ENCODE measurements at regions not wholly inside any gene's neighbourhood (a gene's known extent, or its start where the extent isn't known, plus 50 kb on each side); places are given as distances from the start of the nearest gene placed in this dataset.

DNA sequence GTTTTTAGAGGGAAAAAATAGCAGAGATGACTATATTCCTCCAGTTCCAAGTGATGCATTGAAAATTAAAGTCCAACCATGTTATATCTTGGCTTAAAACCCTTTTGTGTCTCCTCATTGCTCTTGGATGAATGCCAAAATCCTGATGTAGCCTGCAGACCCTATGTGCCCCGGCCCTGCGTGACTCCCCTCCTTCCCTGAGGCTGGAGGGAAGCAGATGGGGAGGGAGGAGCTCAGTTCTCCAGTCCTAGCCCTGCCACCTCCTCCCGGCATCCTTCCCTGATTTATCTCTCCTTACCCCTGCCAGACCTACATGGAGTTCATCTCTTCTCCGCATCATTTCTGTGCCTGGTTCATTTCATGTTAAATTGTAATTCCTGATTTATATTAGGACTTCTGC is 397.4 kb downstream of the PTPRU start:
- no peak for ATAC-seq
- no peak for TF ChIP-seq ARNTL (CRISPR knock-in tag; IDR thresholded peaks at IDR 0.05; ENCODE audit: borderline replicate concordance, low read depth)
- peak; percentile 89 for TF ChIP-seq ZNF70 (CRISPR knock-in tag; IDR thresholded peaks at IDR 0.05)

DNA sequence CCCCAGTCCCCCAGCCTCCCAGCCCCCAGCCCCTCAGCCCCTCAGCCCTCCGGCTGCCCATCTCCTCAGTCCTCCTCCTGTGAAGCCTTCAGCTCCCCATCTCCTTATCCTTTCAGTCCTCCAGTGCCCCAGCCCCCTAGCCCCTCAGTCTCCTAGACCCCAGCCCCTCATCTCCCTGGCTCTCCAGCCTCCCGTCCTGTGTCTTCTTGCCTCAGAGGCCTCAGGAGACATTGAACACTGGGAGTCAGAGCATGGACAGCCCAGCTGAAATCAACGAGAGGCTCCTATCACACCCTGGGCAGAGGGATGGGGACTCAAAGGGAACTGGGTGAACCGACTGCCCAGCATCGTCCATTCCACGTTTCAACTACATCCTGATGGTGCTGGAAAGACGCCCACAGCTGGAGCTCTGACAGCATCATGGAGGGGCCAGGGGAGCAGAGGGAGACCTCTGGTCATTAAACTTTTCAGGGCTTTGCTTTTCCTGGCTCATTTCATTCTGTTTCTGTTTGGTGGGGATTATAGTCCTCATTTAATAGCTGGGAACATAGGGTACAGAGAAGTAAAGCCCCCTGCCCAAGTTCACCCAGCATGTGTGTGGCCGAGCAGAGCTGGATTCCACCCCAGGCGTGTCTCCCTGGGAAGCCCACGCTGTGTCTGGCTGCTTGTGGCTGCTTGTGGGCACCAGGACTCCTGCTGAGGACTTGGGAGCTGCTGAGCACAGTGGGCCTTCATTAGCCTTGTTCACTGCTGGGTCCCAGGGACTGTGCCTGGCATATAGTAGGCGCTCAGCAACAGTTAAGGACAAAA is 396.7 kb downstream of the PTPRU start:
- TF ChIP-seq ZNF70 (CRISPR knock-in tag; IDR thresholded peaks at IDR 0.05) = no peak
- TF ChIP-seq, protein P1, sequence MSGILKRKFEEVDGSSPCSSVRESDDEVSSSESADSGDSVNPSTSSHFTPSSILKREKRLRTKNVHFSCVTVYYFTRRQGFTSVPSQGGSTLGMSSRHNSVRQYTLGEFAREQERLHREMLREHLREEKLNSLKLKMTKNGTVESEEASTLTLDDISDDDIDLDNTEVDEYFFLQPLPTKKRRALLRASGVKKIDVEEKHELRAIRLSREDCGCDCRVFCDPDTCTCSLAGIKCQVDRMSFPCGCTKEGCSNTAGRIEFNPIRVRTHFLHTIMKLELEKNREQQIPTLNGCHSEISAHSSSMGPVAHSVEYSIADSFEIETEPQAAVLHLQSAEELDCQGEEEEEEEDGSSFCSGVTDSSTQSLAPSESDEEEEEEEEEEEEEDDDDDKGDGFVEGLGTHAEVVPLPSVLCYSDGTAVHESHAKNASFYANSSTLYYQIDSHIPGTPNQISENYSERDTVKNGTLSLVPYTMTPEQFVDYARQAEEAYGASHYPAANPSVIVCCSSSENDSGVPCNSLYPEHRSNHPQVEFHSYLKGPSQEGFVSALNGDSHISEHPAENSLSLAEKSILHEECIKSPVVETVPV (CRISPR knock-in tag; IDR thresholded peaks at IDR 0.05) = no peak
- no peak for TF ChIP-seq SNAI2 (CRISPR knock-in tag; IDR thresholded peaks at IDR 0.05)
- TF ChIP-seq ZFP30 (CRISPR knock-in tag; IDR thresholded peaks at IDR 0.05) = no peak
- TF ChIP-seq, protein P2, sequence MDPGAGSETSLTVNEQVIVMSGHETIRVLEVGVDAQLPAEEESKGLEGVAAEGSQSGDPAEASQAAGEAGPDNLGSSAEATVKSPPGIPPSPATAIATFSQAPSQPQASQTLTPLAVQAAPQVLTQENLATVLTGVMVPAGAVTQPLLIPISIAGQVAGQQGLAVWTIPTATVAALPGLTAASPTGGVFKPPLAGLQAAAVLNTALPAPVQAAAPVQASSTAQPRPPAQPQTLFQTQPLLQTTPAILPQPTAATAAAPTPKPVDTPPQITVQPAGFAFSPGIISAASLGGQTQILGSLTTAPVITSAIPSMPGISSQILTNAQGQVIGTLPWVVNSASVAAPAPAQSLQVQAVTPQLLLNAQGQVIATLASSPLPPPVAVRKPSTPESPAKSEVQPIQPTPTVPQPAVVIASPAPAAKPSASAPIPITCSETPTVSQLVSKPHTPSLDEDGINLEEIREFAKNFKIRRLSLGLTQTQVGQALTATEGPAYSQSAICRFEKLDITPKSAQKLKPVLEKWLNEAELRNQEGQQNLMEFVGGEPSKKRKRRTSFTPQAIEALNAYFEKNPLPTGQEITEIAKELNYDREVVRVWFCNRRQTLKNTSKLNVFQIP (CRISPR knock-in tag; IDR thresholded peaks at IDR 0.05; ENCODE audit: borderline replicate concordance, low read depth) = no peak
- TF ChIP-seq, protein P3, sequence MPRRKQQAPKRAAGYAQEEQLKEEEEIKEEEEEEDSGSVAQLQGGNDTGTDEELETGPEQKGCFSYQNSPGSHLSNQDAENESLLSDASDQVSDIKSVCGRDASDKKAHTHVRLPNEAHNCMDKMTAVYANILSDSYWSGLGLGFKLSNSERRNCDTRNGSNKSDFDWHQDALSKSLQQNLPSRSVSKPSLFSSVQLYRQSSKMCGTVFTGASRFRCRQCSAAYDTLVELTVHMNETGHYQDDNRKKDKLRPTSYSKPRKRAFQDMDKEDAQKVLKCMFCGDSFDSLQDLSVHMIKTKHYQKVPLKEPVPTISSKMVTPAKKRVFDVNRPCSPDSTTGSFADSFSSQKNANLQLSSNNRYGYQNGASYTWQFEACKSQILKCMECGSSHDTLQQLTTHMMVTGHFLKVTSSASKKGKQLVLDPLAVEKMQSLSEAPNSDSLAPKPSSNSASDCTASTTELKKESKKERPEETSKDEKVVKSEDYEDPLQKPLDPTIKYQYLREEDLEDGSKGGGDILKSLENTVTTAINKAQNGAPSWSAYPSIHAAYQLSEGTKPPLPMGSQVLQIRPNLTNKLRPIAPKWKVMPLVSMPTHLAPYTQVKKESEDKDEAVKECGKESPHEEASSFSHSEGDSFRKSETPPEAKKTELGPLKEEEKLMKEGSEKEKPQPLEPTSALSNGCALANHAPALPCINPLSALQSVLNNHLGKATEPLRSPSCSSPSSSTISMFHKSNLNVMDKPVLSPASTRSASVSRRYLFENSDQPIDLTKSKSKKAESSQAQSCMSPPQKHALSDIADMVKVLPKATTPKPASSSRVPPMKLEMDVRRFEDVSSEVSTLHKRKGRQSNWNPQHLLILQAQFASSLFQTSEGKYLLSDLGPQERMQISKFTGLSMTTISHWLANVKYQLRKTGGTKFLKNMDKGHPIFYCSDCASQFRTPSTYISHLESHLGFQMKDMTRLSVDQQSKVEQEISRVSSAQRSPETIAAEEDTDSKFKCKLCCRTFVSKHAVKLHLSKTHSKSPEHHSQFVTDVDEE (CRISPR knock-in tag; IDR thresholded peaks at IDR 0.05) = no peak
- TF ChIP-seq ZNF565 (CRISPR knock-in tag; conservative IDR thresholded peaks at IDR 0.05; ENCODE audit: low read depth) = no peak
- TF ChIP-seq ZFP3 (CRISPR knock-in tag; IDR thresholded peaks at IDR 0.05) = no peak
- TF ChIP-seq BACH2 (CRISPR knock-in tag; IDR thresholded peaks at IDR 0.05; ENCODE audit: borderline replicate concordance) = no peak
- no peak for TF ChIP-seq ZC3H10 (CRISPR knock-in tag; IDR thresholded peaks at IDR 0.05)
- TF ChIP-seq ARNTL (CRISPR knock-in tag; IDR thresholded peaks at IDR 0.05; ENCODE audit: borderline replicate concordance, low read depth) = no peak
- no peak for ATAC-seq

DNA sequence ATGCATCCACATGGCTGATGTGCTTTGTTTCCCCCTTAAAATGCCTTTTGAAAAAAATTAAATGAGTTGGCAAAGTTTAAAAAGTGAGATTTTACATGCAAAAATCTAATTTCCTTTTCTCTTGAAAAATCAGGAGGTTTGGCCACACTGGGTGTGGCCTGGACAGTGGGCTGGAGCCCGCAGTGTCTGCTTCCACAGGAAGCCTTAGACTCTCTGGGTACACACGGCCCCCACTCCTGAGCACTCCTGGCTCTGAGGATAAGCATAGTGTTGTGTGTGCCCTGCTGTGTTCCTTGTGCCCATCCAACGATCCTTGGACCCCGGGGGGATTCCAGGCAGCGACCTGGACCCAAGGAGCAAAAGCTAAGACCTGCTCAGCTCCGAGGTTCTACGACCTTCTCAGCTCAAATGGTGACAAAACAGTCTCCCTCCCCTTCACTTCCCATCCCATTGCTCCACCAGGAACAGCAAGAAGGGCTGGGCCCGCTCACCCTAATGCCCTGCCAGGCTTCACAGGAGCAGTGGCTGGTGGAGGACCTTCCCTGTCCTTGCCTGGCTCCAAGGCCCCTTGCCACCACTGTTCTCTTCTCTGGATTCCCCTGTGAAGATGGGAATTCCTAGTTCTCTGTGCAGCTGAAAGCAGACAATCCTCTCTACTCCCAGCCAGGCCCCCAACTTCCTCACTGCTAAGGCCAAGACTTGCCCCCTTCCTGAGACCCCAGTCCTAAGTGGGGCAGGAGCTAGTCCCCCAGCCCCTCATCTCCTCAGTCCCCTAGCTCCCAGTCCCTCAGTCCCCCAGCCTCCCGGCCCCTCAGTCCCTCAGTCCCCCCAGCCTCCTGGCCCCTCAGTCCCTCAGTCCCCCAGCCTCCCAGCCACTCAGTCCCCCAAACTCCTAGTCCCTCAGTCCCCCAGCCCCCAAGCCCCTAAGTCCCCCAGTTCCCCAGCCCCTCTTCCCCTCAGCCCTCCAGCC is 395.8 kb downstream of the PTPRU start:
- ATAC-seq = no peak
- TF ChIP-seq RARB (CRISPR knock-in tag; IDR thresholded peaks at IDR 0.05) (no peak), ZNF565 (CRISPR knock-in tag; conservative IDR thresholded peaks at IDR 0.05; ENCODE audit: low read depth) (no peak), ZC3H10 (CRISPR knock-in tag; IDR thresholded peaks at IDR 0.05) (no peak), TCF4 (CRISPR knock-in tag; IDR thresholded peaks at IDR 0.05; ENCODE audit: borderline replicate concordance) (no peak), ZNF8 (CRISPR knock-in tag; IDR thresholded peaks at IDR 0.05) (no peak), ESRRG (CRISPR knock-in tag; IDR thresholded peaks at IDR 0.05) (no peak), ISL1 (CRISPR knock-in tag; IDR thresholded peaks at IDR 0.05) (no peak), ARNTL (CRISPR knock-in tag; IDR thresholded peaks at IDR 0.05; ENCODE audit: borderline replicate concordance, low read depth) (no peak), BACH2 (CRISPR knock-in tag; IDR thresholded peaks at IDR 0.05; ENCODE audit: borderline replicate concordance) (no peak), PPARA (CRISPR knock-in tag; IDR thresholded peaks at IDR 0.05; ENCODE audit: borderline replicate concordance) (no peak), CSDC2 (CRISPR knock-in tag; IDR thresholded peaks at IDR 0.05) (no peak), SNAI2 (CRISPR knock-in tag; IDR thresholded peaks at IDR 0.05) (no peak)
- TF ChIP-seq, protein P1 (CRISPR knock-in tag; IDR thresholded peaks at IDR 0.05) = no peak
- TF ChIP-seq, protein P3 (CRISPR knock-in tag; IDR thresholded peaks at IDR 0.05) = no peak
- TF ChIP-seq, protein P2 (CRISPR knock-in tag; IDR thresholded peaks at IDR 0.05; ENCODE audit: borderline replicate concordance, low read depth) = no peak
